HG03439 (cell line): ENCODE measurements at regions not wholly inside any gene's neighbourhood (a gene's known extent, or its start where the extent isn't known, plus 50 kb on each side); places are given as distances from the start of the nearest gene placed in this dataset.

Experiments
- ATAC-seq: cut with Tn5 transposase; IDR thresholded peaks from one replicate; pipeline ENCODE4 v1.9.1; 2021; ENCODE audit warnings: mild to moderate bottlenecking, moderate library complexity; ENCODE audit not compliant: unreplicated experiment

- no peak for ATAC-seq
Observed at GRCh38 chr18:5091741-5092140, 105.3 kb downstream of the AKAIN1 start.

GRCh38 chr18:5075297-5075696 is 121.8 kb downstream of the AKAIN1 start:
- ATAC-seq: no peak

GRCh38 chr18:5073026-5073944 is 123.8 kb downstream of the AKAIN1 start:
- peak; percentile 64 for ATAC-seq

- no peak for ATAC-seq
Observed at GRCh38 chr18:5068851-5069250, 128.2 kb downstream of the AKAIN1 start.

GRCh38 chr18:5066380-5066977 is 130.6 kb downstream of the AKAIN1 start:
- ATAC-seq: no peak

- no peak for ATAC-seq
Observed at GRCh38 chr18:5065615-5066014, 131.4 kb downstream of the AKAIN1 start.

GRCh38 chr18:5064841-5065370 is 132.2 kb downstream of the AKAIN1 start:
- no peak for ATAC-seq

GRCh38 chr18:5061785-5062184 is 135.3 kb downstream of the AKAIN1 start:
- no peak for ATAC-seq

GRCh38 chr18:5060543-5060942 is 136.5 kb downstream of the AKAIN1 start:
- ATAC-seq: no peak

- ATAC-seq: no peak
Observed at GRCh38 chr18:5059696-5060032, 137.4 kb downstream of the AKAIN1 start.

- no peak for ATAC-seq
Observed at GRCh38 chr18:5058768-5059695, 138.0 kb downstream of the AKAIN1 start.

GRCh38 chr18:5057386-5058348 is 139.4 kb downstream of the AKAIN1 start:
- ATAC-seq: peak; percentile 87

GRCh38 chr18:5052491-5052890 is 144.6 kb downstream of the AKAIN1 start:
- ATAC-seq: no peak

GRCh38 chr18:5051207-5051606 is 145.8 kb downstream of the AKAIN1 start:
- ATAC-seq: no peak

- ATAC-seq: no peak
Observed at GRCh38 chr18:5049124-5049523, 147.9 kb downstream of the AKAIN1 start.

GRCh38 chr18:5040476-5040875 is 156.6 kb downstream of the AKAIN1 start:
- ATAC-seq: no peak

- no peak for ATAC-seq
Observed at GRCh38 chr18:5036523-5036922, 160.5 kb downstream of the AKAIN1 start.

- ATAC-seq: no peak
Observed at GRCh38 chr18:5031216-5031615, 165.8 kb downstream of the AKAIN1 start.

GRCh38 chr18:5030636-5031035 is 166.4 kb downstream of the AKAIN1 start:
- no peak for ATAC-seq

GRCh38 chr18:5029592-5029991 is 167.5 kb downstream of the AKAIN1 start:
- no peak for ATAC-seq
